ENCODE measurements at regions not wholly inside any gene's neighbourhood (a gene's known extent, or its start where the extent isn't known, plus 50 kb on each side); places are given as distances from the start of the nearest gene placed in this dataset.

GRCh38 chr9:27934471-27934870, 361.2 kb upstream of the C9orf72 start:
- Histone ChIP-seq H3K4me1 (ENCODE audit: control insufficient read depth, insufficient read depth, low read length) (peaks cover 5% of the 10 kb centered on the region), H3K27me3 (ENCODE audit: control insufficient read depth, insufficient read depth, low read length, poor library complexity, severe bottlenecking) (no peaks in the 10 kb centered on the region), H3K4me3 (ENCODE audit: low read length) (no peak overlapping the region), H3K9me3 (ENCODE audit: control insufficient read depth, low read length) (no peaks in the 10 kb centered on the region), H3K27ac (ENCODE audit: low read depth, low read length) (no peak overlapping the region), H3K36me3 (ENCODE audit: control insufficient read depth, insufficient read depth, low read length) (no peaks in the 10 kb centered on the region), H3K9ac (ENCODE audit: extremely low read depth, low read length, poor library complexity, severe bottlenecking) (no peak overlapping the region)
- peaks cover 10% of the 10 kb centered on the region for H3K4me1 Mint-ChIP-seq
- H3K27ac Mint-ChIP-seq: no peak overlapping the region
- no peak overlapping the region for H3K4me3 Mint-ChIP-seq
- H3K27me3 Mint-ChIP-seq (ENCODE audit: insufficient read depth): no peaks in the 10 kb centered on the region
- TF ChIP-seq CTCF (conservative IDR thresholded peaks at IDR 0.05): no peak
- 77 to 81% methylated on average over 5 of the region's 5 CpGs for WGBS, 2 experiments (ENCODE audit: insufficient coverage in 1 of 2, insufficient read length in 1 of 2)
- H3K36me3 Mint-ChIP-seq (ENCODE audit: low read depth): no peaks in the 10 kb centered on the region
- no peaks in the 10 kb centered on the region for H3K9me3 Mint-ChIP-seq
- DNase-seq: no peak

DNA sequence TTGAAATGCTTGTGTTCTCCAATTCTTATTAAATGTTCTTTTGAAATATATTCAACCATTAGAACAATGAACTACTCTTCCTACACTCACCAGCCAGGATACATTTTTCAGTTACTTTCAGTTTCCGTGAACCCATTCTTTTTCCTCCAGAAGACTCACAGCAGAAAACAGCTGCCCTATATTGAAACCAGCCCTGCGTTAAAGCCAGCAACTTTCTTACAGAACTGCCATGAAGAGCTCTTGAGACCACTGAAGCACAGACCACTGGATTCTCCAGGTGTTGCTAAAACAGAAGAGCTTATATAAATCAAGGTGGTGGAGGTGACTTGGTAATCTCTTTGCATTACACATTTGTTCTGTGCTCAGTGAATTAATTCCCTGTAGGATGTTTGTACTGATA, 365.9 kb upstream of the C9orf72 start:
- H3K4me3 Mint-ChIP-seq: no peak overlapping the region
- Histone ChIP-seq H3K27ac (ENCODE audit: low read depth, low read length) (no peak overlapping the region), H3K4me3 (ENCODE audit: low read length) (no peak overlapping the region), H3K9me3 (ENCODE audit: control insufficient read depth, low read length) (no peaks in the 10 kb centered on the region), H3K4me1 (ENCODE audit: control insufficient read depth, insufficient read depth, low read length) (peaks cover 5% of the 10 kb centered on the region), H3K27me3 (ENCODE audit: control insufficient read depth, insufficient read depth, low read length, poor library complexity, severe bottlenecking) (no peaks in the 10 kb centered on the region), H3K9ac (ENCODE audit: extremely low read depth, low read length, poor library complexity, severe bottlenecking) (no peak overlapping the region), H3K36me3 (ENCODE audit: control insufficient read depth, insufficient read depth, low read length) (no peaks in the 10 kb centered on the region)
- 85 to 100% methylated on average over 1 to 2 of the region's 2 CpGs for WGBS, 2 experiments (ENCODE audit: insufficient coverage in 1 of 2, insufficient read length in 1 of 2)
- no peaks in the 10 kb centered on the region for H3K9me3 Mint-ChIP-seq
- no peaks in the 10 kb centered on the region for H3K36me3 Mint-ChIP-seq (ENCODE audit: low read depth)
- TF ChIP-seq CTCF (conservative IDR thresholded peaks at IDR 0.05): no peak
- H3K4me1 Mint-ChIP-seq: peaks cover 13% of the 10 kb centered on the region
- no peak overlapping the region for H3K27ac Mint-ChIP-seq
- DNase-seq: no peak
- H3K27me3 Mint-ChIP-seq (ENCODE audit: insufficient read depth): no peaks in the 10 kb centered on the region

- 93% methylated on average over 3 of the region's 3 CpGs; no CpG with 5 or more reads in 1 of the 2 experiments for WGBS, 2 experiments (ENCODE audit: insufficient coverage in 1 of 2, insufficient read length in 1 of 2)
- no peaks in the 10 kb centered on the region for H3K27me3 ChIP-seq (ENCODE audit: control insufficient read depth, insufficient read depth, low read length, poor library complexity, severe bottlenecking)
- H3K9me3 ChIP-seq (ENCODE audit: control insufficient read depth, low read length): no peaks in the 10 kb centered on the region
- H3K27ac ChIP-seq (ENCODE audit: low read depth, low read length): no peak overlapping the region
- no peaks in the 10 kb centered on the region for H3K36me3 ChIP-seq (ENCODE audit: control insufficient read depth, insufficient read depth, low read length)
- Mint-ChIP-seq H3K9me3 (no peaks in the 10 kb centered on the region), H3K27ac (no peak overlapping the region), H3K4me1 (peaks cover 13% of the 10 kb centered on the region), H3K4me3 (no peak overlapping the region), H3K36me3 (ENCODE audit: low read depth) (no peaks in the 10 kb centered on the region), H3K27me3 (ENCODE audit: insufficient read depth) (no peaks in the 10 kb centered on the region)
- no peak for DNase-seq
- H3K4me1 ChIP-seq (ENCODE audit: control insufficient read depth, insufficient read depth, low read length): peaks cover 4% of the 10 kb centered on the region
- no peak overlapping the region for H3K4me3 ChIP-seq (ENCODE audit: low read length)
- H3K9ac ChIP-seq (ENCODE audit: extremely low read depth, low read length, poor library complexity, severe bottlenecking): no peak overlapping the region
- no peak for TF ChIP-seq CTCF (conservative IDR thresholded peaks at IDR 0.05)
These were observed 367.3 kb upstream of the C9orf72 start for GRCh38 chr9:27940535-27940934.
